Gastroesophageal sphincter (tissue), 3 donors: ENCODE measurements at regions not wholly inside any gene's neighbourhood (a gene's known extent, or its start where the extent isn't known, plus 50 kb on each side); places are given as distances from the start of the nearest gene placed in this dataset.

Source experiments
- EP300 ChIP-seq: sonication (generic); formaldehyde crosslinking; IDR thresholded peaks from one replicate; pipeline ENCODE4 v1.6.1; 2017; ENCODE audit warnings: antibody characterized with exemption, mild to moderate bottlenecking
- TF ChIP-seq, protein P1 (sequence below), 4 experiments: fragments of 200-600 bp in 2 of 4; fragments of 450-650 bp in 2 of 4; sonication (generic) in 1 of 4; IDR thresholded peaks; one replicate each; pipeline ENCODE4 v1.5.1; 2017 to 2019; ENCODE audit warnings: antibody characterized with exemption in 4 of 4, mild to moderate bottlenecking in 2 of 4, moderate library complexity in 2 of 4

- TF ChIP-seq, protein P1, sequence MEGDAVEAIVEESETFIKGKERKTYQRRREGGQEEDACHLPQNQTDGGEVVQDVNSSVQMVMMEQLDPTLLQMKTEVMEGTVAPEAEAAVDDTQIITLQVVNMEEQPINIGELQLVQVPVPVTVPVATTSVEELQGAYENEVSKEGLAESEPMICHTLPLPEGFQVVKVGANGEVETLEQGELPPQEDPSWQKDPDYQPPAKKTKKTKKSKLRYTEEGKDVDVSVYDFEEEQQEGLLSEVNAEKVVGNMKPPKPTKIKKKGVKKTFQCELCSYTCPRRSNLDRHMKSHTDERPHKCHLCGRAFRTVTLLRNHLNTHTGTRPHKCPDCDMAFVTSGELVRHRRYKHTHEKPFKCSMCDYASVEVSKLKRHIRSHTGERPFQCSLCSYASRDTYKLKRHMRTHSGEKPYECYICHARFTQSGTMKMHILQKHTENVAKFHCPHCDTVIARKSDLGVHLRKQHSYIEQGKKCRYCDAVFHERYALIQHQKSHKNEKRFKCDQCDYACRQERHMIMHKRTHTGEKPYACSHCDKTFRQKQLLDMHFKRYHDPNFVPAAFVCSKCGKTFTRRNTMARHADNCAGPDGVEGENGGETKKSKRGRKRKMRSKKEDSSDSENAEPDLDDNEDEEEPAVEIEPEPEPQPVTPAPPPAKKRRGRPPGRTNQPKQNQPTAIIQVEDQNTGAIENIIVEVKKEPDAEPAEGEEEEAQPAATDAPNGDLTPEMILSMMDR (IDR thresholded peaks at IDR 0.05): no peak
- no peak for TF ChIP-seq EP300
Measured at GRCh38 chr2:118718921-118719320, 128.5 kb downstream of the EN1 start.
